ENCODE measurements at regions not wholly inside any gene's neighbourhood (a gene's known extent, or its start where the extent isn't known, plus 50 kb on each side); places are given as distances from the start of the nearest gene placed in this dataset.

GRCh38 chr17:45672301-45672700 lies 111.8 kb upstream of the CRHR1 start:
- TF ChIP-seq SNAPC2 (CRISPR knock-in tag; IDR thresholded peaks at IDR 0.05): no peak
- no peak for TF ChIP-seq CTCF (CRISPR knock-in tag; IDR thresholded peaks at IDR 0.05)
- no peak for TF ChIP-seq ZNF550 (CRISPR knock-in tag; IDR thresholded peaks at IDR 0.05; ENCODE audit: borderline replicate concordance)
- TF ChIP-seq HDAC2 (CRISPR knock-in tag; IDR thresholded peaks at IDR 0.05): no peak
- no peak for TF ChIP-seq ZBTB26 (CRISPR knock-in tag; IDR thresholded peaks at IDR 0.05; ENCODE audit: borderline replicate concordance)
- TF ChIP-seq ZBED4 (CRISPR knock-in tag; IDR thresholded peaks at IDR 0.05; ENCODE audit: borderline replicate concordance): no peak
